ENCODE measurements at regions not wholly inside any gene's neighbourhood (a gene's known extent, or its start where the extent isn't known, plus 50 kb on each side); places are given as distances from the start of the nearest gene placed in this dataset.
"Not testable (repeated sequence)": the region's sequence is repeated elsewhere in the genome, so short reads cannot be mapped to it uniquely, and the experiment has no call there.

DNA sequence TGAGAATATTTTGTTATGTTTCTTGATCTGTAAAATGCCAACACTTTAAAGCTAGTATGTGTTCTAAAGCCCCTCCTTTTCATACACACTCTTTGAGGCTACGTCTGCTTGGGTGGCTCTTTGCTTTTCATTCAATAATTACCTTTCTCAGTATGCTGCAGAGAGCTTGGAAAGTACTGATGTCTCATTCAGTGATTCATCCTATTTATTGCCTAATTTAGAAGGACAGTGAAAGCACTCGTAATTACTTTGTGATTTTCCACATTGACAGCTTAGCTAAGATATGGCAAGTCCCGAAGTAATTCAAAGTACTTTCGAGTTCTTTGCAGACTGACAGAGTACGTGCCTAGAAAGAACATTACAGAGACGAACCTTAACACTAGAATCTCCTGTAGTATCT is 57.2 kb downstream of the BMP15 start:
- no peak overlapping the region for H3K4me3 Mint-ChIP-seq
- H3K36me3 Mint-ChIP-seq = no peaks in the 10 kb centered on the region
- no peak overlapping the region for H3K27ac Mint-ChIP-seq
- peaks cover 0 to 15% (median 0%) of the 10 kb centered on the region in 3 donors for H3K27me3 Mint-ChIP-seq (ENCODE audit: low read depth in 3 of 3)
- DNase-seq = no peak
- no peaks in the 10 kb centered on the region for H3K9me3 Mint-ChIP-seq
- H3K4me1 Mint-ChIP-seq = no peaks in the 10 kb centered on the region

DNA sequence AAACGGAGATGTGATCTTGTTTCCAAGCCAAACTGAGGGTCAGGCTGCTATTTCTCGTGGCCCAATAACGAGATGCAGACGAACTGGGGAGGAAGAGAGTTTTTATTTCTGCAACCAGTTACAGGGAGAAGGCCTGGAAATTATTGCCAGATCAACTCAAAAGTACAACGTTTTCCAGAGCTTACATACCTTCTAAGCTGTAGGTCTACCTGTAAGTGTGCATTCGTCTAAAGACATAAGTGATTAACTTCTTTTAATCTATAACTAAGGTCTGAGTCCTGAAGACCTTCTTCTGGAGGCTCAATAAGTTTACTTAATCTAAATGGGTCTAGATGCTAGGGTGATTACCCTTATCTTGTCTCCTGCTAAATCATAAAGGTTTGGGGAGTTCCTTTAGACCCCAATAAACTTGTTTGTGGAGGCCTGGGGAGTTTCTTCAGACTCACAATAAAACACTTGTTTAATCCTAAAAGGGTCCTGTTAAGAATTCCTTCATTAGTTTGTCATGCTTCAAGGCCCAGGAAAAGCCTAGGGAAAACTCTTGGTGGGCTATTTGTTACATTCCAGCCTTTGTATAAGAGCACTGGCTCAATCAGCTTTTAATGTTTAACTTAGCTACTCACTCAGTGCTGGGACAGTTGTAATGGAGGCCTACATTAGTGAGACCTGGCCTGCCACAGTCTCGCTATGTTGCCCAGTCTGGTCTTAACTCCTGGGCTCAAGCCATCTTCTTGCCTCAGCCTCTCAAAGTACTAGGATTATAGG is 58.5 kb downstream of the BMP15 start:
- not testable (repeated sequence) for H3K4me3 Mint-ChIP-seq, DNase-seq, H3K36me3 Mint-ChIP-seq, H3K9me3 Mint-ChIP-seq, H3K4me1 Mint-ChIP-seq, H3K27ac Mint-ChIP-seq
- H3K27me3 Mint-ChIP-seq (ENCODE audit: low read depth in 3 of 3) = peaks cover 0 to 15% (median 0%) of the 10 kb centered on the region in 3 donors

DNA sequence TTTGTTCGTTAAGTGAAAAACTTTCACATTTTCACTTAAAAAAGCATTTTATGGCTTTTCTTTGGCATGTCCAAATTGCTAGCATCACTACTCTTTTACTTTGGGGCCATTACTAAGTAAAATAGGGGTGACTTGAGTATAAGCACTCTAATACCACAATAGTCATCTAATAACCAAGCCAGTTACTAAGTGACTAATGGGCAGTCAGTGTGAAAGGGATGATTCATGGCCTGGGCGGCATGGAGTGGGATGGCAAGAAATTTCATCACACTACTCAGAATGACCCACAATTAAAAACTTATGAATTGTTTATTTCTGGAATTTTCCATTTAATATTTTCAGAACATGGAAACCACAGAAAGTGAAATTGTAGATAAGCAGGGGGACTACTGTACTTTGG is 60.9 kb downstream of the BMP15 start:
- peaks cover 0 to 11% (median 2%) of the 10 kb centered on the region in 3 donors for H3K27me3 Mint-ChIP-seq (ENCODE audit: low read depth in 3 of 3)
- no peak overlapping the region for H3K27ac Mint-ChIP-seq
- no peak overlapping the region for H3K4me3 Mint-ChIP-seq
- no peaks in the 10 kb centered on the region for H3K36me3 Mint-ChIP-seq
- no peaks in the 10 kb centered on the region for H3K4me1 Mint-ChIP-seq
- no peaks in the 10 kb centered on the region for H3K9me3 Mint-ChIP-seq
- DNase-seq = no peak

DNA sequence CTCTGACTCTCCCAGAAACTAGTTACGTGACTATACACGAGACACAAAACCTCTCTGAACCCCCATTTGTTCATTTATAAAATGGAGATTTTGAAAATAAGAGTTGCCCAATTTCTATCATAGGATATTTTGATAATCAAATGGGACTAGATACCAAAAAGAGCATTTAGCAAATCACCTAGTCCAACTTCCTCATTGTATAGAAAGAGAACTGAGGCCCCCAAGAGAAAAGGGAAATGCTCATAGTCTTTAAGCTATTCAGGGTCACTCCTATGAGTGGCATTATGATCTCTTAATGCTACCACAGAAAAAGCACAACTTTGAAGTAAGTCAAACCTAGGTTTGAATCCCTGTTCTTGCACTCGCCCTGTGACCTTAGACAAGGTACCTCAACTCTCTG is 62.7 kb downstream of the BMP15 start:
- no peak for DNase-seq
- peaks cover 0 to 10% (median 2%) of the 10 kb centered on the region in 3 donors for H3K27me3 Mint-ChIP-seq (ENCODE audit: low read depth in 3 of 3)
- H3K4me3 Mint-ChIP-seq = no peak overlapping the region
- H3K36me3 Mint-ChIP-seq = no peaks in the 10 kb centered on the region
- no peak overlapping the region for H3K27ac Mint-ChIP-seq
- H3K9me3 Mint-ChIP-seq = no peaks in the 10 kb centered on the region
- no peaks in the 10 kb centered on the region for H3K4me1 Mint-ChIP-seq

DNA sequence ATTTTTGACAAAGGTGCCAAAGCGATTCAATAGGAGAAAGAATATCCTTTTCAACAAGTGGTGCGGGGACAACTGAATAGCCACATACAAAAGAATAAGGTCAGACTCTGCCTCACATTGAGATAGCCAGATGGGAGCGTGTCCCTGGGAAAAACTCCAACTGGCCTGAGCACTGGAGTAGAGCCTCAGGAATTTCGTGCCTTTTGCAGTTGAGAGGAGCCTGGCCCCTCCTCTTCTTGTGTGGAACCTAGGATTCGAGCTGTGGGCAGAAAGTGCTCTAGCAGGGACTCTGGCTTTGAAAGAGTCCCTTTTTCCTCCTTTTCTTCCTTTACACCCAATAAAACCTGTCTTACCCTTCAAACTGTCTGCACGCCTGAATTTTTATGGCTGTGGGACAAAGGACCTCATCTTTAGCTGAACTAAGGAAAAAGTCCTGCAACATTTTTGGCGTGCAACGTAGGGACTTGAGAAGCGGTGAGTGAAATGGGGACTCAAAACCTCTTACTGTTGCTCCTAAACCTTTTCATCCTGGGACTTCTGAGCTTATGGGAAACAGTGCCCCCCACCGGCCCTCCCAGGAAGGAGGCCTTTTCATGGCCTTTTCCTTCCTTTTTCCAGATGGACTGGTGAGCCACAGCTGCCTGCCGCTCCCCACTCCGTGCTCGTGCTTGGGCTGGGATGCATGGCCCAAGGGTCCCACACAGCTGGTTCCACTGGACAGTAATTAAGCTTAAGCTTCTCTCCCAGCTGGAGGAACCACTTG is 68.6 kb downstream of the BMP15 start:
- no peak overlapping the region for H3K27ac Mint-ChIP-seq
- peaks cover 2 to 13% (median 2%) of the 10 kb centered on the region in 3 donors for H3K27me3 Mint-ChIP-seq (ENCODE audit: low read depth in 3 of 3)
- no peak for DNase-seq
- H3K9me3 Mint-ChIP-seq = no peaks in the 10 kb centered on the region
- H3K36me3 Mint-ChIP-seq = no peaks in the 10 kb centered on the region
- no peaks in the 10 kb centered on the region for H3K4me1 Mint-ChIP-seq
- no peak overlapping the region for H3K4me3 Mint-ChIP-seq

DNA sequence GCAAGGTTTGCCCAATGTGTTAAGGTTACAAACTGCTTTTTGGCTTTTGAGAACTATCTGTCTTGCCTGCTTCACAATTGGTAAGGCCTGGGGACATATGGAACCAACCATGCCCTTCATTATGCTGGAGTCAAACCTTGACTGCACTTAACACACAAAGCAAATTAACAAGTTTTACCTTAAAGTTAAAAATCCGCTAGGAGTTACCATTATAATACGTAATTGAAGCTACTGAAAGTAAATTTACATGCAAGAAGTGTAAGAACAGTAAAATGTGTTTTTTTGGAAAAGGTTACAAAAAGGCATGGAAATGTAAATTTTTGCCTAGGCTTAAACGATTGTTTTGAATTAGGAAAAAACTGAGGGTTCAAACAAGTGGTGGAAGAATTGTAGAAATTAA is 69.7 kb downstream of the BMP15 start:
- no peak for DNase-seq
- Mint-ChIP-seq H3K4me1 (no peaks in the 10 kb centered on the region), H3K27ac (no peak overlapping the region), H3K36me3 (no peaks in the 10 kb centered on the region), H3K4me3 (no peak overlapping the region), H3K9me3 (no peaks in the 10 kb centered on the region), H3K27me3 (ENCODE audit: low read depth in 3 of 3) (peaks cover 2 to 19% (median 2%) of the 10 kb centered on the region in 3 donors)

DNA sequence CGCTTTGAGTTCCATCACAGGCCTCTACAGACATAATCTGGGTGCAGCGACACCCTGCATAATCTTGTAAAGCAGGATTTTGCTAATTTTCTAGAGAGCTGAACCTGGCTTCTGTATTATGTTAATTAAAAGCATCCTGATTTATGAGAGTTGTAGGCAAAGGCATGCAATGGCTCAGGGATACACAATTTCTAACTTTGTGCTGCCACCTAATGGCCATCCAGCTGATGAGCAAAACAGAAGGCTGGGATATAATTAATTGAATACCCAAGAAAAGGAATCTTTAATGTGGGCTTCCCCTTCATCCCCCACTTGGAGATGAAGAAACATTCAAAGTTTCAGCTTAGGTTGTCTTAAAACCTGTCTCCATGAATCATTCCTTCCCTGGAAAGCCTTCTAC is 78.1 kb downstream of the BMP15 start:
- Mint-ChIP-seq H3K4me1 (no peaks in the 10 kb centered on the region), H3K4me3 (no peak overlapping the region), H3K27me3 (ENCODE audit: low read depth in 3 of 3) (peaks cover 2 to 18% (median 3%) of the 10 kb centered on the region in 3 donors), H3K9me3 (no peaks in the 10 kb centered on the region), H3K27ac (no peak overlapping the region), H3K36me3 (no peaks in the 10 kb centered on the region)
- no peak for DNase-seq

DNA sequence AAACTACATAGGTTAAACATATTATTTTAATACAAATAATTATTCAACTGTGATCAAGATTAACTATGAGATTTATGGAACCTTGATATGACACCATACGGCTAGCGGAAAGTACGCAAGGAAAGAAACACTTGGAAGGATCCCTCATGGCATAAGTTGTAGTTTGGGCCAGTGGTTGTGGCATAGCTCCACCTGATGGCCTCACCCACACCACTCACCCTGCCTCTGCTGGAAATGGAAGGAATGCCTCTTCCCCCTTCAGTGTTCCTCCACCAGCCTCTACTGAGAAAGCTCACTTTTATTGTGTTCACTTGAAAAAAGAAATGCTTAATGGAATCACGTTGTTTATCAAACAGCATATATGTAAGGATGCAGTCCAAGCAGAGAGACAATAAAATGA is 86.4 kb downstream of the BMP15 start:
- no peak for DNase-seq
- no peak overlapping the region for H3K27ac Mint-ChIP-seq
- no peaks in the 10 kb centered on the region for H3K9me3 Mint-ChIP-seq
- no peaks in the 10 kb centered on the region for H3K4me1 Mint-ChIP-seq
- peaks cover 3 to 11% (median 4%) of the 10 kb centered on the region in 3 donors for H3K27me3 Mint-ChIP-seq (ENCODE audit: low read depth in 3 of 3)
- H3K4me3 Mint-ChIP-seq = no peak overlapping the region
- H3K36me3 Mint-ChIP-seq = no peaks in the 10 kb centered on the region

DNA sequence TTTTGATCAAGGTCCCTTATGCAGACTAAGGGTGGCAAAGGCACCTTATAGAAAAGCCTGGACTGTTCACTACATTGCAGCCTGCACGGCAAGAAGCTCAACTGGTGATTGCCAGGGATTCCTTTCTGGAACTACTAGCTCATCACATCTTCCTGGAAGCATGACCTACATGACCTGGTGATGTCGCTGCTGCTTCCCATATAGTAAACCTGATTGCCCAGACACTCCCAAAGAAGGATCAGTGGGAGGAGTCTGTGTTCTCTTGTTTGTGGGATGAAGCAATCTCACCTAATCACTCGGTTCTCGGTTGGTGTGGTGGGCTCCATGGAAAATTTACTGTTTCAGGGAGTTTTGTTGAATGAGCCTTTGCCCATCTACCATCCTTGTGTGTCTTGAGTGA is 89.8 kb downstream of the BMP15 start:
- DNase-seq; H3K4me1 Mint-ChIP-seq; H3K27ac Mint-ChIP-seq; H3K9me3 Mint-ChIP-seq; H3K27me3 Mint-ChIP-seq (ENCODE audit: low read depth in 3 of 3); H3K36me3 Mint-ChIP-seq; H3K4me3 Mint-ChIP-seq: not testable (repeated sequence)

DNA sequence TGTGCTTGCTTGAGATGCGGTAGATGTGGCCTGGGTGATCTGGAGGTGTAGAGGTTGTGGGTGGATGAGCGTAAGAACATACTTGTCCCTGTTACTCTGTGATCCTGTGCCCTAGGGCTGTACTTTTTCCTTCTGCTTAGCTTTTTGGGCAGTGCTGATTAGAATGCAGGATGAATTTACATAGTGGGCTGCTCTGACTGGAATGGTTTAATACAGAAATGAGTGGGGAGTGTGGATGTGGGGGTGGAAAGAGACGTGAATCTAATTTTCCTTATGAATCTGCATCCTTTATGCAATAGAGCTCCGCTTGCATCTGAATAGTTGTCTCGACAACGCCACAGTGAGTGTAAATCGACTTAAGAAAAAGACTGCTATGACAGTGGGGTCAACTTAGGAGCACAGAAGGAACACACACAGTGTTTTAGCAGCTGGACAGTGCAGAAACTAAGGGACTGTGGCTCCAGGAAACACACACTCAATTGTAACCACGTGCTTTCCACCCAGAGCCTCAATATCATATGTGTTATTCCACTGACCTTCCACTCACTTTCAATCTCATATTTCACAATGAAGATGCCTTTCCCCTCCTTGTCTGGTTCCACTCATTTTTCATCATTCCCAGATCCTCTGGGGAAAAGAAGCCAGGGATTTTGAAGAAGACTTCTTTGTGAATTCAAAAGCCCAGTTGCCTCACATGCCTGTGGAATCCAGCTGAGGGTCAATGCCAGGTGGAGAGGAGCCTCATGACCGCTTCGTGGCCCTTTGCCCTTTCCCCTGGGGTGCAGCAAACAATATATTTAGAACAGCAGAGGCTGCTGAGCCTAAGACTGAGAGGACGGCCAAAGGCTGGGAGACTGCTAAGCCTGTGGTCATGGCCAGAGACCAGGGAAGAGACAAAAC is 91.4 kb downstream of the BMP15 start:
- H3K9me3 Mint-ChIP-seq; H3K27me3 Mint-ChIP-seq (ENCODE audit: low read depth in 3 of 3); H3K4me3 Mint-ChIP-seq; H3K27ac Mint-ChIP-seq; H3K4me1 Mint-ChIP-seq; DNase-seq; H3K36me3 Mint-ChIP-seq: not testable (repeated sequence)

DNA sequence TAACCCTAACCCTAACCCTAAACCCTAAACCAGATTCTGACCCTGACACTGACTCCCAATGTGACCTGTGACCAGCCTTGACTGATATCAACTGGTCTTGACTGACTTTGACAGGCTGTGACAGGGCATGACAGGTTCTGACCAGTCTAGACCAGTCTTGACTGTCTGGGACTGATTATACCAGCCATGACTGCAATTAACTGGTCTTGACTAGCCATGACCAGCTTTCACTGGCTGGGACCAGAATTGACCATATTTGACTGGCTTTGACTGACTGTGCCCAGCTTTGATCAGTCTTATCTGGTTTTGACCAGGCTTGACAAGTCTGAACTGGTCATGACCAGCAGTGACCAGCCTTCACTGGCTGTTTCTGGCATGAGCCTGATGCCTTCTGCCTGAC is 95.5 kb downstream of the BMP15 start:
- DNase-seq = no peak
- no peaks in the 10 kb centered on the region for H3K4me1 Mint-ChIP-seq

DNA sequence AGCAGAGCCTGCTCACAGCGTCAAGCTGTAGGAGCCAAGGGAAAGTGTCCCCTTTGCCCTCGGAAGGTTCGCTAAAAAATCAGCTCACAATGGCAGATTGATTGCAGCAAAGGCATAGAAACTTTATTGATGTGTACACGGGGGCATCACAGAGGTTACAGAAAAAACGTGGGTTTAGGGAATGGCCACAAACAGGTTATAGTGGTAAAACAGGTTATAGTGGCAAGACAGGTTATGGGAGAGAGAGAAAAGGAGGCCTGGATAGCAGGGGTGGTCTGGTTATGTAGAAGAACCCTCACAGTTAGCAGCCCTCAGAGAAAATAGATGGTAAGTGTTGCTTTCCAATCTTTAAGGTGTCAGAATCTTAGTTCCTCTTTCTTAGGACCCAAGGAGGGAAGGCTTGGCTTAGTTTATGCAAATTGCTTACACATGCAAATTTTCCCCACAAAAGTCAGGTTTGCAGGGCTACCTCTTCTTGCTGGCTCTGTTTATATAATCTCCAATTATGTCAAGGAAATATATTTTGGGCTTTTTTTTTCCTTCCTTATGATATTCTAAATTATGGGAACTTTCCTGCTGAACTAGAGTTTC is 113.7 kb downstream of the BMP15 start:
- H3K27me3 Mint-ChIP-seq (ENCODE audit: low read depth in 3 of 3) = peaks cover 4 to 10% (median 5%) of the 10 kb centered on the region in 3 donors
- H3K27ac Mint-ChIP-seq = no peak overlapping the region

More for the DNA sequence above, 95.5 kb downstream of the BMP15 start:
- H3K27ac Mint-ChIP-seq = no peak overlapping the region
- H3K36me3 Mint-ChIP-seq = no peaks in the 10 kb centered on the region
- no peaks in the 10 kb centered on the region for H3K9me3 Mint-ChIP-seq
- H3K27me3 Mint-ChIP-seq (ENCODE audit: low read depth in 3 of 3) = peaks cover 2 to 4% (median 2%) of the 10 kb centered on the region in 3 donors
- no peak overlapping the region for H3K4me3 Mint-ChIP-seq

DNA sequence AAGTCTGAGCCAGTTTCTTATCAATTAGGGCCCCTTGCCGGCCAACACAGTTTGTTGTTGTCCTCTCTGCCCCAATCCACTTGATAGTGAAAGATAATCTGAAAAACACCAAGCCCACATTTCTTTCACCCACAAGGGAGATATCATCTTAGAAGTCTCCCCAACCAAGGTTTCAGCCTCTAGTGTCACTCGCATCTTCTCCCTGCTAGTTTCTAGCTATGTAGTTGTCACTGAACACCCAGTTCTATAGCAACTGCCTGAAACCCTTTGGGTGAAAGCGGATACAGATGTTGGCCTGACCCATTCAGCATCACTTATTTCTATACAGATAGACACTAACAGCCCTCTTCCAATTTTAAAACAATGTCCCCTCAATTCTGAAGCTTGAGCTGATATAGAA is 116.3 kb downstream of the BMP15 start:
- Mint-ChIP-seq H3K36me3 (no peaks in the 10 kb centered on the region), H3K4me3 (no peak overlapping the region), H3K27ac (no peak overlapping the region), H3K4me1 (no peaks in the 10 kb centered on the region), H3K9me3 (peaks cover 0 to 2% (median 0%) of the 10 kb centered on the region in 6 donors), H3K27me3 (ENCODE audit: low read depth in 3 of 3) (peaks cover 5 to 8% (median 5%) of the 10 kb centered on the region in 3 donors)
- DNase-seq = no peak

More for the DNA sequence above, 113.7 kb downstream of the BMP15 start:
- Mint-ChIP-seq H3K9me3 (peaks cover 0 to 2% (median 0%) of the 10 kb centered on the region in 6 donors), H3K36me3 (no peaks in the 10 kb centered on the region), H3K4me1 (no peaks in the 10 kb centered on the region), H3K4me3 (no peak overlapping the region)
- DNase-seq = no peak
